ENCODE measurements at regions not wholly inside any gene's neighbourhood (a gene's known extent, or its start where the extent isn't known, plus 50 kb on each side); places are given as distances from the start of the nearest gene placed in this dataset.

DNA sequence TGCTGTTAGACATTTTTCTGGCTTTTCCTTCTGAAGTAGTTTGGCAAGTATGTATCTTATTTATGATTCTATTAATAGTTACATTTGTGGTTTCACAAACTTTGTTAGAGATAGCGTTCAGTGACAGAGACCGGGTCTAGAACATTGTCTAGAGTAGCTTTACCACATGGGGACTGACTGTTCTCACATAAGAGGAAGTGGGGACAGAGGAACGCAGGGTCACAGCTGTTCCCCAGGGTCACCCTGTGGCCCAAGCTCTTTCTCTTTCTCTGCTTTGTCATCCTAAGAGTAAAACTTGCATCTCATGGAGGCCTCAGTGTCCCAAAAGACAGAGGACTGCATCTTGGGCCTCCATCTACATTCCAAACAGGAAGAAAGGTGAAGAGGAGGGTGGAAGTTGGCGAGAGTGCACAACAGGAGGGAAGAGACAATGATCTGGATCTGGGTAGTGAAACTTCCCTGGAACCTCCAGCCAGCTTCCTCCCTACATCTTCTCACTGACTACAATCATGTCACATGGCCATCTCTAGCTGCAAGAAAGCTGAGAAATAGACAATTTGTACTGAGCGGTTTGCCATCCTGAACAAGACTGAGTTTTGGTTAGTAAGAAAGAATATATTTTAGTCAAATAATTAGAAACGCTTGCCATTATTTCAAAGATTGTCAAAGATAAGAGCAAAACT is 645.8 kb upstream of the ARID1B start:
- TF ChIP-seq, protein P1, sequence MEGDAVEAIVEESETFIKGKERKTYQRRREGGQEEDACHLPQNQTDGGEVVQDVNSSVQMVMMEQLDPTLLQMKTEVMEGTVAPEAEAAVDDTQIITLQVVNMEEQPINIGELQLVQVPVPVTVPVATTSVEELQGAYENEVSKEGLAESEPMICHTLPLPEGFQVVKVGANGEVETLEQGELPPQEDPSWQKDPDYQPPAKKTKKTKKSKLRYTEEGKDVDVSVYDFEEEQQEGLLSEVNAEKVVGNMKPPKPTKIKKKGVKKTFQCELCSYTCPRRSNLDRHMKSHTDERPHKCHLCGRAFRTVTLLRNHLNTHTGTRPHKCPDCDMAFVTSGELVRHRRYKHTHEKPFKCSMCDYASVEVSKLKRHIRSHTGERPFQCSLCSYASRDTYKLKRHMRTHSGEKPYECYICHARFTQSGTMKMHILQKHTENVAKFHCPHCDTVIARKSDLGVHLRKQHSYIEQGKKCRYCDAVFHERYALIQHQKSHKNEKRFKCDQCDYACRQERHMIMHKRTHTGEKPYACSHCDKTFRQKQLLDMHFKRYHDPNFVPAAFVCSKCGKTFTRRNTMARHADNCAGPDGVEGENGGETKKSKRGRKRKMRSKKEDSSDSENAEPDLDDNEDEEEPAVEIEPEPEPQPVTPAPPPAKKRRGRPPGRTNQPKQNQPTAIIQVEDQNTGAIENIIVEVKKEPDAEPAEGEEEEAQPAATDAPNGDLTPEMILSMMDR (IDR thresholded peaks at IDR 0.05; ENCODE audit: insufficient read depth, low read length, missing control alignments), result no peak
- H3K4me3 ChIP-seq (ENCODE audit: low read depth, low read length), result no peak overlapping the region
- ChIA-PET CTCF (no interaction called here), POLR2A (no interaction called here)
- DNase-seq (ENCODE audit: low read depth, low spot score), result no peak

DNA sequence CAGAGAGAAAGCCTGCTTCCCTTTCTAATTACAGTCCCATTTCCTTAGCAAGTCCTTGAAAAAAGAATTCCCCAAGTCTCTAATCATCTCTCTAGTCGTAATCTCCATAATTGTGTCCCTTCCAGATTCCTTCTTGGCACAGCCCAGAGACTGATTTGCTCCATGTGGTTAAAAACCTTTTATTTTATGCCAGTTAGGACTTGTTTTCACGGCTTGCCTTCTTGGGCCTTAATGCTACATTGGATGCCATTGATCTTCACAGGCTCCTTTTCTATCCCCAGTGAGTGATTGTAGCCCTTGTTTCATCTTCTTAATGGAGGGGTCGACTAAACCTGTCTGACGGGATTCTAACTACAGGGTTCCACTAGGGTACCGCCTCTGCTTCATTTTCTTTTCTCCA is 650.6 kb upstream of the ARID1B start:
- TF ChIP-seq, protein P1 (IDR thresholded peaks at IDR 0.05; ENCODE audit: insufficient read depth, low read length, missing control alignments), result no peak
- POLR2A ChIA-PET, result no interaction called here
- DNase-seq (ENCODE audit: low read depth, low spot score), result no peak
- CTCF ChIA-PET, result no interaction called here
- no peak overlapping the region for H3K4me3 ChIP-seq (ENCODE audit: low read depth, low read length)

DNA sequence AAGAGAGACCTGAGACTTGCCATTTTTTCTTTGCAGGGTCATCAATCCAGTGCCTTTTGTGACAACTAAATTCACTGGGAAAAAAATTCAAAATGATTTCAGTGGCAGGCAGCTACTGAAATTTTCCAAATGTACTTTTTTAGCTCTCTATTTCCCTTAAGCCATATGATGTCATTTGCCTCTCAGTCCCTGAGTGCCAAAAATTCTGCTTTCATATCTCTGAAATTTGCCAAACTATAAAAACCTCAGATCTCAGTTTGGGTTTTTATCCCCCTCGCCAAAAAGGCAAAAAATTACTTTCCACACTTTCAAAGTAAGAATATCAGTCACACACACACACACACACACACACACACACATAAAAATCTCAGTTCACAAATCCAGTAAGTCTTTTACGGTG is 651.3 kb upstream of the ARID1B start:
- H3K4me3 ChIP-seq (ENCODE audit: low read depth, low read length), result no peak overlapping the region
- TF ChIP-seq, protein P1 (IDR thresholded peaks at IDR 0.05; ENCODE audit: insufficient read depth, low read length, missing control alignments), result no peak
- CTCF ChIA-PET, result no interaction called here
- DNase-seq (ENCODE audit: low read depth, low spot score), result no peak
- POLR2A ChIA-PET, result no interaction called here

DNA sequence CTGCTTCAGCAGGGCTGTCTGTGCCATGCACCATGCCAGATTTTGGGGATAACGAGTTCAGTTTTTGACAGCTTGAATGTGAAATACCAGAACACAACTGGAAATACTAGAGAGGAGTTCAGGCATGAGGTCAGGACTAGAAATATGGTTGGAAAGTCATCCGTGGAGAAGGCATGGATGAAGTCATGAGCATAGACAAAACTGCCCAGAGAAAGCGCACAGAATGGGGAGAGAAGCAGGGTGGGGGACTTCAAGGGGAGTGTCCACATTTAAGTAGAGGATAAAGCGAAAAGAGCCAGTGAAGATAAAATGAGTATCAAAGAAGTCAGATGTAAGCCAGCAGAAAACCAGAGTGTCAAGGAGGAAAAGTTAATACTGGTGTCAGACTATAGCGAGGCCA is 653.4 kb upstream of the ARID1B start:
- no peak for DNase-seq (ENCODE audit: low read depth, low spot score)
- TF ChIP-seq, protein P1 (IDR thresholded peaks at IDR 0.05; ENCODE audit: insufficient read depth, low read length, missing control alignments), result no peak
- no peak overlapping the region for H3K4me3 ChIP-seq (ENCODE audit: low read depth, low read length)
- ChIA-PET CTCF (no interaction called here), POLR2A (no interaction called here)

DNA sequence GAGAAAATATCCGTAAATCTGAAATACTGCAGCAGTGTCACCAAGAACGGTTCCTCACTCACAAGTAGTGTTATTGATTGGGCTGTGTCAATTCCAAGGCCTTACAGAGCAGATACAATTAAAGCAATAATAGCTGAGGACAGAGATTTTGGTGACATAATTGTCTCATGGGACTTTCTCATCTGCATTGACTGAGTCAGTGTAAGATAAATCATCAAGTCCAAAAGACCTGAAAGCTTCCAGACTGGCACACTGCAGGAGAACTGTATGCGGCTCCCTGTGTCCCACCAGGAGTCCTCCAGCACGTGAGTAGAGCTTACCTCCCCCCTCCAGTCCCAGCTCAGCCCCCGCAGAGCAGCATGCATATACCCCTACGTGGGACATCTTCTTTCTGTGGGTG is 655.2 kb upstream of the ARID1B start:
- H3K4me3 ChIP-seq (ENCODE audit: low read depth, low read length), result no peak overlapping the region
- ChIA-PET POLR2A (no interaction called here), CTCF (no interaction called here)
- no peak for DNase-seq (ENCODE audit: low read depth, low spot score)
- TF ChIP-seq, protein P1 (IDR thresholded peaks at IDR 0.05; ENCODE audit: insufficient read depth, low read length, missing control alignments), result no peak

DNA sequence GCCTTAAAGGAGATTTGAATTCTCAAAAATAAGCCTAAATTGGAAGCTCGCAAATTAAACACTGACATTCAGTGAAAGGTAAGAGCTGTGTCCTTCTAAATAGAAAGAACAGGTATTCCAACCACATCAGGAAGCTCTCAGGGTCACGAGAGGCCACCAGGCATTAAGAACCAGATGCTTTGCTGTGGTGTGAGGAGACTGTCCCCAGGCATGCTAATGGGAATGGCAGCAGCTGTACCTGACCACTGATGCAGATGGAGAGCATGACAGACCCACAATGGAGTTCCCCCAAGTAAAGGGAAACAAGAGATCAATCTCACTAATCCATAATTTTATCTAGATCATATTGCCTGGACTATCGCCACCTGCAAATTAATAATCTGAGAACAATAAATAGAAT is 658.9 kb upstream of the NOX3 start:
- TF ChIP-seq, protein P1 (IDR thresholded peaks at IDR 0.05; ENCODE audit: insufficient read depth, low read length, missing control alignments), result no peak
- no peak overlapping the region for H3K4me3 ChIP-seq (ENCODE audit: low read depth, low read length)
- no peak for DNase-seq (ENCODE audit: low read depth, low spot score)
- ChIA-PET POLR2A (no interaction called here), CTCF (no interaction called here)
